ENCODE measurements at regions not wholly inside any gene's neighbourhood (a gene's known extent, or its start where the extent isn't known, plus 50 kb on each side); places are given as distances from the start of the nearest gene placed in this dataset.

GRCh38 chr12:61302282-61302681, 957.9 kb upstream of the USP15 start:
- no peaks in the 10 kb centered on the region for H3K9me3 Mint-ChIP-seq (ENCODE audit: unreplicated experiment)
- no peaks in the 10 kb centered on the region for H3K27me3 Mint-ChIP-seq (ENCODE audit: unreplicated experiment)
- no peak for DNase-seq (ENCODE audit: low spot score)
- TF ChIP-seq, protein P1, sequence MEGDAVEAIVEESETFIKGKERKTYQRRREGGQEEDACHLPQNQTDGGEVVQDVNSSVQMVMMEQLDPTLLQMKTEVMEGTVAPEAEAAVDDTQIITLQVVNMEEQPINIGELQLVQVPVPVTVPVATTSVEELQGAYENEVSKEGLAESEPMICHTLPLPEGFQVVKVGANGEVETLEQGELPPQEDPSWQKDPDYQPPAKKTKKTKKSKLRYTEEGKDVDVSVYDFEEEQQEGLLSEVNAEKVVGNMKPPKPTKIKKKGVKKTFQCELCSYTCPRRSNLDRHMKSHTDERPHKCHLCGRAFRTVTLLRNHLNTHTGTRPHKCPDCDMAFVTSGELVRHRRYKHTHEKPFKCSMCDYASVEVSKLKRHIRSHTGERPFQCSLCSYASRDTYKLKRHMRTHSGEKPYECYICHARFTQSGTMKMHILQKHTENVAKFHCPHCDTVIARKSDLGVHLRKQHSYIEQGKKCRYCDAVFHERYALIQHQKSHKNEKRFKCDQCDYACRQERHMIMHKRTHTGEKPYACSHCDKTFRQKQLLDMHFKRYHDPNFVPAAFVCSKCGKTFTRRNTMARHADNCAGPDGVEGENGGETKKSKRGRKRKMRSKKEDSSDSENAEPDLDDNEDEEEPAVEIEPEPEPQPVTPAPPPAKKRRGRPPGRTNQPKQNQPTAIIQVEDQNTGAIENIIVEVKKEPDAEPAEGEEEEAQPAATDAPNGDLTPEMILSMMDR (IDR thresholded peaks at IDR 0.05; ENCODE audit: unreplicated experiment), result no peak
- H3K4me3 Mint-ChIP-seq (ENCODE audit: unreplicated experiment), result no peak overlapping the region
- no peaks in the 10 kb centered on the region for H3K36me3 Mint-ChIP-seq (ENCODE audit: low read depth, unreplicated experiment)
- H3K4me1 Mint-ChIP-seq (ENCODE audit: unreplicated experiment), result no peaks in the 10 kb centered on the region
- no peak overlapping the region for H3K27ac Mint-ChIP-seq (ENCODE audit: unreplicated experiment)

- Mint-ChIP-seq H3K36me3 (ENCODE audit: low read depth, unreplicated experiment) (no peaks in the 10 kb centered on the region), H3K9me3 (ENCODE audit: unreplicated experiment) (no peaks in the 10 kb centered on the region), H3K4me1 (ENCODE audit: unreplicated experiment) (no peaks in the 10 kb centered on the region)
Measured at GRCh38 chr12:61308220-61308619, 952.0 kb upstream of the USP15 start.

DNA sequence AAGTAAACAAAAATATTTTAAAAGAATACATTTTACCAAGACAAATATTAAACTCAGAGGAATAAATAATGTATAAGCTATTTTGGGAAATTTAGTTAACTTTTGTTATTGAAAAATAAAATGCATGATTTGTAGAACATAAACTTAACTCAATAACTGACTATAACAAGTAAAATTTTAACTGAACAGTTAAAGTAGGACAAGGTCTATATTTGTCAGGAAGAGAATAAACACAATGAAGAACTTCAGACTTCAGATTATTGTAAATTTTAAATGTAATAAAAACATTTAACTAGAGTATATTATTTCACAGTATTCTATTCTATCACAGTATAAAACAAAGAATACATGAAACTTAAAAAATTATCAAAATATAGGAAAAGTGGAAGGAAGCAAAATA, 948.8 kb upstream of the USP15 start:
- Mint-ChIP-seq H3K27ac (ENCODE audit: unreplicated experiment) (no peak overlapping the region), H3K27me3 (ENCODE audit: unreplicated experiment) (no peaks in the 10 kb centered on the region), H3K9me3 (ENCODE audit: unreplicated experiment) (no peaks in the 10 kb centered on the region), H3K4me3 (ENCODE audit: unreplicated experiment) (no peak overlapping the region), H3K36me3 (ENCODE audit: low read depth, unreplicated experiment) (no peaks in the 10 kb centered on the region), H3K4me1 (ENCODE audit: unreplicated experiment) (no peaks in the 10 kb centered on the region)
- TF ChIP-seq, protein P1 (IDR thresholded peaks at IDR 0.05; ENCODE audit: unreplicated experiment), result no peak
- DNase-seq (ENCODE audit: low spot score), result no peak

More at GRCh38 chr12:61308220-61308619, 952.0 kb upstream of the USP15 start:
- DNase-seq (ENCODE audit: low spot score), result no peak
- no peaks in the 10 kb centered on the region for H3K27me3 Mint-ChIP-seq (ENCODE audit: unreplicated experiment)
- TF ChIP-seq, protein P1 (IDR thresholded peaks at IDR 0.05; ENCODE audit: unreplicated experiment), result no peak
- H3K4me3 Mint-ChIP-seq (ENCODE audit: unreplicated experiment), result no peak overlapping the region
- no peak overlapping the region for H3K27ac Mint-ChIP-seq (ENCODE audit: unreplicated experiment)

DNA sequence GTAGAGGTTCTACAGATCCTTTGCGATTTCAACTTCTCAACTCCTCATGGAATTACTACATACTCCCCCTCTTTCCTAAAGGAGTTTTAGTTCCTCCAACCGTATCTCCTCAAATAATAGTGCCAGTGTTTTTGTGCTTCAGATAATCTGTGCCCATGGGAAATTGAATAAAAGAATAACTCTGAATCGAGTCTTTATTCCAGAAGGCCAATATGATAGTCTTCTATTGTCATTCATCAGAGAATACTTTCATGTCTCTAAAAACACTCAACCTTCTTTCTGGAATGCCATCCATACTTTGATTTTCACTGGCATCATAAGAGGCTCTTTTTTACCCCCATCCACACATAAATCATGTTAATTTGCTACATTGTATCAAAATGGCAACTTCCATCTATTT, 911.3 kb upstream of the USP15 start:
- Mint-ChIP-seq H3K9me3 (ENCODE audit: unreplicated experiment) (no peaks in the 10 kb centered on the region), H3K4me1 (ENCODE audit: unreplicated experiment) (no peaks in the 10 kb centered on the region), H3K27me3 (ENCODE audit: unreplicated experiment) (no peaks in the 10 kb centered on the region), H3K36me3 (ENCODE audit: low read depth, unreplicated experiment) (no peaks in the 10 kb centered on the region), H3K4me3 (ENCODE audit: unreplicated experiment) (no peak overlapping the region), H3K27ac (ENCODE audit: unreplicated experiment) (no peak overlapping the region)
- TF ChIP-seq, protein P1 (IDR thresholded peaks at IDR 0.05; ENCODE audit: unreplicated experiment), result no peak
- no peak for DNase-seq (ENCODE audit: low spot score)

- H3K36me3 Mint-ChIP-seq (ENCODE audit: low read depth, unreplicated experiment), result no peaks in the 10 kb centered on the region
- H3K9me3 Mint-ChIP-seq (ENCODE audit: unreplicated experiment), result no peaks in the 10 kb centered on the region
Measured at GRCh38 chr12:61355105-61355504, 905.1 kb upstream of the USP15 start.

More at GRCh38 chr12:61355105-61355504, 905.1 kb upstream of the USP15 start:
- Mint-ChIP-seq H3K27ac (ENCODE audit: unreplicated experiment) (no peak overlapping the region), H3K27me3 (ENCODE audit: unreplicated experiment) (no peaks in the 10 kb centered on the region), H3K4me3 (ENCODE audit: unreplicated experiment) (no peak overlapping the region), H3K4me1 (ENCODE audit: unreplicated experiment) (no peaks in the 10 kb centered on the region)
- TF ChIP-seq, protein P1 (IDR thresholded peaks at IDR 0.05; ENCODE audit: unreplicated experiment), result no peak
- DNase-seq (ENCODE audit: low spot score), result no peak

Data from endothelial cell (in vitro differentiated cells).